GM23248 (cell line): ENCODE measurements at regions not wholly inside any gene's neighbourhood (a gene's known extent, or its start where the extent isn't known, plus 50 kb on each side); places are given as distances from the start of the nearest gene placed in this dataset.

Experiments used
- EZH2 ChIP-seq: fragments of 200-600 bp; sonication (generic); IDR thresholded peaks from 2 replicates; pipeline ENCODE4 v1.6.1; 2018; ENCODE audit warnings: antibody characterized with exemption, mild to moderate bottlenecking; ENCODE audit not compliant: insufficient read depth, poor library complexity, severe bottlenecking
- EZH2phosphoT487 ChIP-seq: fragments of 200-600 bp; sonication (generic); IDR thresholded peaks from 2 replicates; pipeline ENCODE4 v1.6.1; 2018; ENCODE audit warnings: antibody characterized with exemption, moderate library complexity, mild to moderate bottlenecking, low read depth; ENCODE audit not compliant: insufficient read depth

GRCh38 chr13:91181892-91182291 is 165.6 kb upstream of the MIR17HG start:
- TF ChIP-seq EZH2 (no peak), EZH2phosphoT487 (no peak)
